Omental fat pad (tissue), 3 donors: ENCODE measurements at regions not wholly inside any gene's neighbourhood (a gene's known extent, or its start where the extent isn't known, plus 50 kb on each side); places are given as distances from the start of the nearest gene placed in this dataset.

Experiments
- ATAC-seq: fragments of 150-250 bp; one replicate; pipeline ENCODE4 v1.9.1; 2016; ENCODE audit warnings: mild to moderate bottlenecking, moderate library complexity; ENCODE audit not compliant: low FRiP score
- DNase-seq: peaks from one replicate; pipeline ENCODE4 v3.0.0-alpha.2; 2019; ENCODE audit warnings: low spot score
- CTCF ChIP-seq, 3 donors: fragments of 450-650 bp; IDR thresholded peaks; one replicate each; pipeline ENCODE4 v1.5.1; 2016 to 2017; ENCODE audit warnings: antibody characterized with exemption in 3 of 3, mild to moderate bottlenecking in 3 of 3, moderate library complexity in 2 of 3

DNA sequence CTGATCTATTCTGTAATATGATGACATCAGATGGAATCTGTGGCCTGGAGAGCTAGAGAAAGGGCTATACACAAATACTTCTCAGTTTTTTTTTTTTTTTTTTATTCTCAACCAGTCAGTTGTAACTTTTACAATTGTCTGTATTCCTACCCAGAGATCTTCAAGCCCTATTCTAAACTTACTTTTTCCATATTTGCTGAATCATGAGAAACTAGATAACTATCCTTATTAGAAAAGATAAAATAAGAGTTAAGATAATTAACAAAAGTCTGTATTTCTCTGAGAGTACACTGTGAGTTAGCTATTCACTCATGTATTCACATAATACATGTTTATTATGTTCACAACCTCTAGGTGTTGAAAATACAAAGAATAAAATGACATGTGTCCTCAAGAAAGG, 1575.9 kb downstream of the EFNA5 start:
- ATAC-seq = no peak
- no peak for TF ChIP-seq CTCF (IDR thresholded peaks at IDR 0.05)
- no peak for DNase-seq

- DNase-seq = no peak
- ATAC-seq = no peak
Measured at GRCh38 chr5:106094204-106094607, 1576.5 kb downstream of the EFNA5 start.

DNA sequence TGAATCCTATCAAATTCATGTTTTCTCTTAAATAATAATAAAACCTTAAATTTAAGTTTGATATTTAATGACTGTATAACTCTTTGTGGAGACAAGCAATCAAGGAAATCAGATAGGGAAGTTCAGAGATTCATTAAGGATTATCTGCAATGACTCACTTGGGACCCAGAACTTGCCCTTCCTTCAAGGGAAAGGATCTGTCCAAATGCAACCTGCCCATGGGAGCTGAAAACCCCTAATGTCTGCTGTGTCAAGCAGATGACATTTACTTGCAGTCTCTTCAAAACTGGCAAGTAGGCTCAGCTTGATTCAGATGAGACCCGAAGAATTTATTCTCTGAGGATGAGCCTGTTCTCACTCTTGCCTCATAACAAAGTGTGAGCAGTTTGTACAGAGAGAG, 1577.6 kb downstream of the EFNA5 start:
- ATAC-seq (no peak), DNase-seq (no peak)
- no peak for TF ChIP-seq CTCF (IDR thresholded peaks at IDR 0.05)

More at GRCh38 chr5:106094204-106094607, 1576.5 kb downstream of the EFNA5 start:
- no peak for TF ChIP-seq CTCF (IDR thresholded peaks at IDR 0.05)

DNA sequence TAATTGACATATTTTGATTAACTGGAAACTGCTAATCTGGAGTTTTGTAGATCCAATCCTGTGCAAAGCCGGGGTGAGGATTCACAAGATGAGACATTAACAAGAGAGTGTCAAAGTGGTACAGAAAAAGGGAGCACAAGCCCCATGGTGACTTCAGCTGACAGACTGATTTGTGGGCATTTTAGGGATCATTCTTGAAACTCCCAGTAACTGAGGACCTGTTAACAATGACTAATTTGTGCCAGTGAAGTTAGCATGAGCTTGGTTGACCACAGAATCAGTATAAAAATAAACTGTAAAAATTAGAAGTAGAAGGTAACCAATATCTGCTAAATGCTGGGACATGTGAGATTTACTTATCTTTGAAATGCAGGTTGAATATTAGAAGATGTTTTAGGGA, 1578.3 kb downstream of the EFNA5 start:
- TF ChIP-seq CTCF (IDR thresholded peaks at IDR 0.05) = no peak
- no peak for DNase-seq

GRCh38 chr5:106089073-106089472, 1581.7 kb downstream of the EFNA5 start:
- ATAC-seq (no peak), DNase-seq (no peak)
- no peak for TF ChIP-seq CTCF (IDR thresholded peaks at IDR 0.05)

More for the DNA sequence above, 1578.3 kb downstream of the EFNA5 start:
- ATAC-seq = no peak

DNA sequence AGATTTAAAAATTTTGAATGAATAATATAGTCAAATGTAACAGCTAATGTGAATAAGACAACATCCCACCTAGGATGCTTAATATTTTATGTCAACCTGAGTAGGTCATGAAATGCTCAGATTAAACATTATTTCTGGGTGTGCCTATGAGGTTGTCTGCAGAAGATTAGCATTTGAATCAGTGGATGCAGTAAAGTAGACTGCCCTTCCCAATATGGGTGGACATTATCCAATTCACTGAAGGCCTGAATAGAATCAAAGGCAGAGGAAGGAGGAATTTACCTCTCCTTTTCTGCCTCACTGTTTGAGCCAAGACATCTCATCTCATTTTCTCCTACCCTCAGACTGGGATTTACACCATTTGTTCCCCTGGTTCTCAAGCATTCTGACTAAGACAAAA, 1582.3 kb downstream of the EFNA5 start:
- ATAC-seq = no peak
- no peak for DNase-seq
- no peak for TF ChIP-seq CTCF (IDR thresholded peaks at IDR 0.05)

DNA sequence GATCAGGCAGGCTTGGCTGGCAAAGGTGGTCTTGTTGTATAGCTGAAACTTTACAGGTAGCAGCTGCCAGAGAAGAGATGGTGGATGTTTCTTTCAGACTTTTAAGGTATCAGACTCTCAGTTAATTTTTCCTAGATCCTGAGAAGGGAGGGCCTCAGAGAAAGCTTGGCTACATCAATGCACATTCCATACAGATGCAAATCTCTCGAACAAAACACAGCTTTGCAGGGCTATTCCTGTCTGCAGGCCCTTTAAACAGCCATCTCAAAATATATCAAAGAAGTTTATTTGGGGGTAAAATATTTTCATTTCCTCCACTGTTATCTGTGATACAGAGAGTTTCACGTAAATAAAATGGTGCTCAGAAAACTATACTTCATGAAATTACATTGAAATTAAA, 1584.4 kb downstream of the EFNA5 start:
- DNase-seq = no peak
- TF ChIP-seq CTCF (IDR thresholded peaks at IDR 0.05) = no peak
- no peak for ATAC-seq
